RWPE1 (cell line): ENCODE measurements at regions not wholly inside any gene's neighbourhood (a gene's known extent, or its start where the extent isn't known, plus 50 kb on each side); places are given as distances from the start of the nearest gene placed in this dataset.

Source experiments
- CTCF ChIA-PET: fragments of 350-600 bp; sonication (Branson Sonifier 250); formaldehyde crosslinking; extraction: SDS; loops from one replicate; lab custom pipeline; 2021; lab: Yijun Ruan, JAX
- POLR2A ChIA-PET: fragments of 400-600 bp; formaldehyde crosslinking; extraction: SDS; loops from one replicate; lab custom pipeline; 2020; ENCODE audit warnings: antibody characterized with exemption; ENCODE audit not compliant: low non-redundant PET; lab: Yijun Ruan, JAX
- DNase-seq: peaks from one replicate; pipeline ENCODE4 v3.0.0; 2012; ENCODE audit warnings: low spot score
- H3K27ac ChIP-seq: fragments of 450-650 bp; 2 replicates; pipeline ENCODE4 v1.5.1; 2017
- CTCF ChIP-seq: fragments of 450-650 bp; conservative IDR thresholded peaks from 2 replicates; pipeline ENCODE4 v1.5.1; 2017; ENCODE audit warnings: low read depth, mild to moderate bottlenecking

- POLR2A ChIA-PET: no interaction called here
- DNase-seq: no peak
- no peak for TF ChIP-seq CTCF
- no peak overlapping the region for H3K27ac ChIP-seq
- CTCF ChIA-PET: no interaction called here
Measured at GRCh38 chr9:110143950-110144545, 63.9 kb downstream of the C9orf152 start.

GRCh38 chr9:110146373-110146772, 61.6 kb downstream of the C9orf152 start:
- TF ChIP-seq CTCF: no peak
- DNase-seq: no peak
- no peak overlapping the region for H3K27ac ChIP-seq
- CTCF ChIA-PET: interaction anchor here (0.6 kb wide), 1 partner anchor 258 kb away, joined by 3 read pairs; no protein-coding TSS in a partner anchor
- POLR2A ChIA-PET: no interaction called here

GRCh38 chr9:110148384-110148783, 59.6 kb downstream of the C9orf152 start:
- ChIA-PET POLR2A (no interaction called here), CTCF (interaction anchor here (0.6 to 2.0 kb wide), 2 partner anchors 245 to 1231 kb away, joined by 3 to 7 read pairs; no protein-coding TSS in a partner anchor)
- no peak for DNase-seq
- no peak overlapping the region for H3K27ac ChIP-seq
- no peak for TF ChIP-seq CTCF

- DNase-seq: no peak
- no peak for TF ChIP-seq CTCF
- ChIA-PET CTCF (interaction anchor here (0.6 to 2.0 kb wide), 2 partner anchors 246 to 1231 kb away, joined by 3 to 7 read pairs; no protein-coding TSS in a partner anchor), POLR2A (no interaction called here)
- H3K27ac ChIP-seq: no peak overlapping the region
Measured at GRCh38 chr9:110148891-110149290, 59.1 kb downstream of the C9orf152 start.
